ENCODE measurements at regions not wholly inside any gene's neighbourhood (a gene's known extent, or its start where the extent isn't known, plus 50 kb on each side); places are given as distances from the start of the nearest gene placed in this dataset.
"Not testable (repeated sequence)": the region's sequence is repeated elsewhere in the genome, so short reads cannot be mapped to it uniquely, and the experiment has no call there.

GRCh38 chr1:168421399-168422004 is 122.3 kb downstream of the XCL2 start:
- TF ChIP-seq POLR2A (IDR thresholded peaks at IDR 0.05; ENCODE audit: low read length) = no peak
- no peak for TF ChIP-seq GATA1 (IDR thresholded peaks at IDR 0.05; ENCODE audit: low read depth, low read length)
- no peak for DNase-seq

- TF ChIP-seq GATA1 (IDR thresholded peaks at IDR 0.05; ENCODE audit: low read depth, low read length) = no peak
- TF ChIP-seq POLR2A (IDR thresholded peaks at IDR 0.05; ENCODE audit: low read length) = no peak
- DNase-seq = no peak
Observed at GRCh38 chr1:168420177-168420576, 123.6 kb downstream of the XCL2 start.

- DNase-seq = no peak
- no peak for TF ChIP-seq GATA1 (IDR thresholded peaks at IDR 0.05; ENCODE audit: low read depth, low read length)
- no peak for TF ChIP-seq POLR2A (IDR thresholded peaks at IDR 0.05; ENCODE audit: low read length)
Observed at GRCh38 chr1:168419736-168420135, 124.1 kb downstream of the XCL2 start.

- no peak for TF ChIP-seq POLR2A (IDR thresholded peaks at IDR 0.05; ENCODE audit: low read length)
- no peak for TF ChIP-seq GATA1 (IDR thresholded peaks at IDR 0.05; ENCODE audit: low read depth, low read length)
- no peak for DNase-seq
Observed at GRCh38 chr1:168416220-168416619, 127.6 kb downstream of the XCL2 start.

GRCh38 chr1:168414914-168415313 is 128.9 kb downstream of the XCL2 start:
- TF ChIP-seq GATA1 (IDR thresholded peaks at IDR 0.05; ENCODE audit: low read depth, low read length) (no peak), POLR2A (IDR thresholded peaks at IDR 0.05; ENCODE audit: low read length) (no peak)
- DNase-seq = no peak

- no peak for DNase-seq
- no peak for TF ChIP-seq GATA1 (IDR thresholded peaks at IDR 0.05; ENCODE audit: low read depth, low read length)
- no peak for TF ChIP-seq POLR2A (IDR thresholded peaks at IDR 0.05; ENCODE audit: low read length)
Observed at GRCh38 chr1:168410464-168410863, 129.8 kb downstream of the TBX19 start.

- no peak for DNase-seq
- TF ChIP-seq POLR2A (IDR thresholded peaks at IDR 0.05; ENCODE audit: low read length) (no peak), GATA1 (IDR thresholded peaks at IDR 0.05; ENCODE audit: low read depth, low read length) (no peak)
Observed at GRCh38 chr1:168408884-168409283, 128.2 kb downstream of the TBX19 start.

GRCh38 chr1:168408539-168408865 is 127.8 kb downstream of the TBX19 start:
- TF ChIP-seq POLR2A (IDR thresholded peaks at IDR 0.05; ENCODE audit: low read length) (no peak), GATA1 (IDR thresholded peaks at IDR 0.05; ENCODE audit: low read depth, low read length) (no peak)
- DNase-seq = no peak

GRCh38 chr1:168407832-168408538 is 127.3 kb downstream of the TBX19 start:
- no peak for DNase-seq
- no peak for TF ChIP-seq GATA1 (IDR thresholded peaks at IDR 0.05; ENCODE audit: low read depth, low read length)
- TF ChIP-seq POLR2A (IDR thresholded peaks at IDR 0.05; ENCODE audit: low read length) = no peak

- TF ChIP-seq GATA1 (IDR thresholded peaks at IDR 0.05; ENCODE audit: low read depth, low read length) (no peak), POLR2A (IDR thresholded peaks at IDR 0.05; ENCODE audit: low read length) (no peak)
- no peak for DNase-seq
Observed at GRCh38 chr1:168405906-168406549, 125.4 kb downstream of the TBX19 start.

- TF ChIP-seq GATA1 (IDR thresholded peaks at IDR 0.05; ENCODE audit: low read depth, low read length) (no peak), POLR2A (IDR thresholded peaks at IDR 0.05; ENCODE audit: low read length) (no peak)
Observed at GRCh38 chr1:168403140-168403539, 122.5 kb downstream of the TBX19 start.

GRCh38 chr1:168402466-168402865 is 121.8 kb downstream of the TBX19 start:
- not testable (repeated sequence) for DNase-seq

More at GRCh38 chr1:168403140-168403539, 122.5 kb downstream of the TBX19 start:
- DNase-seq = no peak

GRCh38 chr1:168401341-168401740 is 120.7 kb downstream of the TBX19 start:
- no peak for TF ChIP-seq GATA1 (IDR thresholded peaks at IDR 0.05; ENCODE audit: low read depth, low read length)
- no peak for TF ChIP-seq POLR2A (IDR thresholded peaks at IDR 0.05; ENCODE audit: low read length)
- DNase-seq = no peak

GRCh38 chr1:168400139-168400538 is 119.5 kb downstream of the TBX19 start:
- DNase-seq = no peak
- TF ChIP-seq POLR2A (IDR thresholded peaks at IDR 0.05; ENCODE audit: low read length) = no peak
- TF ChIP-seq GATA1 (IDR thresholded peaks at IDR 0.05; ENCODE audit: low read depth, low read length) = no peak

- no peak for TF ChIP-seq GATA1 (IDR thresholded peaks at IDR 0.05; ENCODE audit: low read depth, low read length)
- no peak for TF ChIP-seq POLR2A (IDR thresholded peaks at IDR 0.05; ENCODE audit: low read length)
- DNase-seq = no peak
Observed at GRCh38 chr1:168397806-168398205, 117.1 kb downstream of the TBX19 start.
